NCI-H1105 (cell line): ENCODE measurements at regions not wholly inside any gene's neighbourhood (a gene's known extent, or its start where the extent isn't known, plus 50 kb on each side); places are given as distances from the start of the nearest gene placed in this dataset.
"Not testable (repeated sequence)": the region's sequence is repeated elsewhere in the genome, so short reads cannot be mapped to it uniquely, and the experiment has no call there.

ENCODE experiments used
- DNase-seq: peaks from one replicate; lab custom pipeline; 2025; lab: John Stamatoyannopoulos, UW

DNA sequence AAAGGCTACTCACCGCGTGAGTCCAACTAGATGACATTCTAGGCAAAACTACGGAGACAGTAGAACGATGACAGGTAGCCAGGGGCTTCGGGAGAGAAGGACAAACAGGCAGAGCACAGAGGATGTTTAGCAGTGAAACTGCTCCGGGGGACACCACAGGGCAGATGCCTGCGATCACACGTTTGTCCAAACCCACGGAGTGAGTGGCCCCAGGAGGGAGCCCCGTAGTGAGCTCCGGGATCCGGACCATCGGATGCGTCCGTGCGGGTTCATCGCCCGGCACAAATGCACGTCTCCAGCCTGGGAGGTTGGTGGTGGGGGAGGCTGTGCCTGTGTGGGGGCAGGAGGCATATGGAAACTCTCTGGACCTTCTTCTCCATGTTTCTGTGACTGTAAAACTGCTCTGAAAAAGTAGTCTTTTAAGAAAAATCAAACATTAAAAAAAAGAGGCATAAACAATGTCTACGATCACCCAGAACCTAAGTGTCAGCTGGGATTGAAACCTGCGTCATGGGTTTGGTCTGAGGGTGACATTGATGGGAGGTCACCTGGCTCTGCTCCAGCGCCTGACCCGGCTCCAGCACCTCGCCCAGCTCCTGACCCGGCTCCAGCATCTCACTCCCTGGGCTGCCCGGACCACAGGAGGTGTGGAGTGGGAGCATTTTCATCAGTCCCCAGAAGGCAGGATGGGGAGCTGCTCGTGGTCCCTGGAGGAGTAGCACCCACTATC is 83.0 kb upstream of the CTDP1 start:
- DNase-seq, result no peak

DNA sequence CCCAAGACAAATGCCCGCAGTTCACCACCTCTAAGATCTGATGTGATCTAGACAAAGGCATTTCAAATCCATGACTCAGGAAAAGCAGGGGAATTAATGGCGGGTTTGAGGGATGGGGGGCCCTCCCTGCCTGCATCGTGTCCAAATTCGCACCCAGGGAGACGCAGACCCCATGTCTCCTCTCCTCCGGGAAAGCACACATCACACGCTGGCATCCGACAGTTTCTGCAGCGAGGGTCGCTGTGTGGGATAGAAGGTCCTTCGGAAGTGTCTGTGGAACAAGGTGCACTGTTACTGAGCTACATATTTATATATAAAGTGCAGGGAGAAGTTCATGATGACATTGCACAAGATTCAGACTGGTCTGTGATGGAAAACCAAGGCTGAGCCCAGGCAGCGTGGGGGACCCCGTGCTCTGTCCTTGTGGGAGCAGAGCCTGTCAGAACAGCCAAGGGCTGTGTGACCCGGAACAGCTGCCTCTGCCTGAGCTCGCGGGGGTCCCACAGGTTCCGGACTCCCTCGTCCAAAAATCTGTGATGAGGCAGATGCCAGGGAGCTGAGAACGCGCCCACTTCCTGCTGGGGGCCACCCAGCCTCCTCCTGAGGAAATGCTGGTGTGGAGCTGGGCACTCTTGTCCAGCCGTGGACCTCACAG is 82.3 kb upstream of the CTDP1 start:
- no peak for DNase-seq

DNA sequence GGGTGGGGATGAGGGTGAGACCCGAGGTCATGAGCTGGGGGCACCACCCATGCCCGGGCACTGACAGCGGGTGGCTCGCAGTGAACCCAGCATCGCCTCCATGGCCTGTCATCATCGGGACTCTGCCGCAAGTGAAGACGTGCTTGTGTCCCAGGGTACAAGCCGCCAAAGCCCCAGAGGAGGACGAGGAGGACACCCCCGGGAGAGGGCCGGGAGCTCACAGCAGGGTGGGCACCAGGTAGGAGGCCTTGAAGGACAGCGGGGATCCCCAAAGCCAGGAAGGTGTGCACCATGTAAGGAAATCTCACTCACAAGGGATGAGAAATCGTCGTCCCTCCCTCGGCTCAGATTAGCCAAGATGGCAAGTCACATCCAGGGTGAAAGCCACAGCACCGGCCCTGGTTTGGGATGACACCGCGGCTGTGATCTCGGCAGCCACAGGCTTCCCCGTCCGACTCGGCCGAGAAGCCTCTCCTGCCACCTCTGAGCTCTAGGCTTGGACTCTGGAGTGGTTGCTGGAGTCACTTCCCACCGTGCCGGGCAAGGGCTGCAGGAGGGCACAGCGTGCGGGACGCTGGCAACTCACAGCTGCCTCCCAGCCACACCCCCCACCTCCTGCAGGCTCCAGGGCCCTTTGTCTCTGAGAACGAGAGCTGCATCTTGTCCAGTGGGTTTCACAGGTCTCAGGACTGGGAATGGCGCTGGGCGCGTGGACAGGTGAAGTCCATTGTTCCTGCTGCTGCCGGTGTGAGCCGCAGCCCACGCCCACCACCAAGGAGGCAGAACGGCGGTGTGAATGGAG is 81.6 kb upstream of the CTDP1 start:
- no peak for DNase-seq

DNA sequence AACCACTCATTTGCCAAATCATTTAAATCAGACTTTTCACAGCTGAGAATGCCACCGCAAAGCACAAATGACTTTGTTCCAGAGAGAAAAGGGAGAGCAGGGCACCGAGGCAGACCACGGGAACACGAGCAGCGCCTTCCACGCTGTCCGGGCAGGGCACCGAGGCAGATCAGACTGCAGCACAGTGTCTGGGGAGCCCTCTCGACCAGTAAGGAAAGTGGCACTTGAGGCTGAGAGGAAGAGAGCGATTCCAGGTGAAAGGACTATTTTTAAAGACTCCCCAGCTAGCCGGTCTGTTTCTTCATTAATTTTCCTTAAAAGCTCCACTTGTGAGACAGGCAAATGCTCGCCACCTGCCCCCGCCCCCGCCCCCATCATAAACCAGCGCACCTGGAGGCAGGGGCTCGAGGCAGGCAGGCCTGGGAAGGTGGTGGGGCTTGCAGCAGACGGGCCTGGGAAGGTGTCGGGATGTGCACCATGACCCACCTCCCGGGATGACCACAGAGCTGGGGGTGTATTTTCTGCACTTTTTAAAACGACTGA is 80.9 kb upstream of the CTDP1 start:
- DNase-seq, result no peak

DNA sequence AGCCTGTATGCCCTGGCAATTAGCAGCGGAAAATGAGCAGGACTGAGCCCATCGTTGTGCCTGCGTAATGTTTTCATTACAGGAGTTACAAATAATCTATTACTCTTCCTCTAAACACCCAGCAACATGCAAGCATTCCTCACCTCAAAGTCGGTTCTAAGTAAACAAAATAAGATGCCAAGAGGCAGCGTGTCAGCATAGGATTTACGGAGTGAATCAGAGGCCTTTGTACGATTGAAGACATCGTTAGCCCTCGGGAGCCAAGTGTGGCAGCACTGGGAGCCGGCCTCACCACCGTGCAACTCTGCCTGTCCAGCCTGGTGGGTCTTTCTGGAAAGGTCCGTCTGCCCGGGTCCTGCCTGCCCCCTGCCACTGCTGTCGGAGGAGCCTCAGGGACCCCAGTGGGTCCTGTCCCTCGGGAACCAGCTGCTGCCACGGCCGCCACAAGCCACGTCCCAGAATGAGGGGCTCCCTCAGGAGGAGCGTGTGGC is 80.1 kb upstream of the CTDP1 start:
- DNase-seq, result no peak

DNA sequence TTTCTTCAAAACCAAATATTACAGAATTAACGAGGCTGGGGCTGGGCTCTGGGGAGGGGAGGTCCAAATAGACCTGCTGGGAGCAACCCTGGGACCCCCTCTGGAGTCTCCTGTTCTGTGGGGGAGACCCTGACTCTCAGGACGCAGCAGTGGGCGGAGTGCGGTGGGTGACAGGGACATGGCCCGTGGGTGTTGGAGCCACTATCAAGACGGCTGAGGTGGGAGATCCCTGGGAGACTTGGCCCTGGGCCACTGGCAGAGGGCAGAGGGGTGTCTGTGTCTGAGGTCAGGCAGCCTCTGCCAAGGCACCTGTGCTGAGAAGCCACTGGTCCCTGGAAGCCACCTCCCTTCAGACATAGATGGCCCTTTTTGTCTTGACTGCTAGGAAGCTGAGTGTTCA is 79.5 kb upstream of the CTDP1 start:
- no peak for DNase-seq

DNA sequence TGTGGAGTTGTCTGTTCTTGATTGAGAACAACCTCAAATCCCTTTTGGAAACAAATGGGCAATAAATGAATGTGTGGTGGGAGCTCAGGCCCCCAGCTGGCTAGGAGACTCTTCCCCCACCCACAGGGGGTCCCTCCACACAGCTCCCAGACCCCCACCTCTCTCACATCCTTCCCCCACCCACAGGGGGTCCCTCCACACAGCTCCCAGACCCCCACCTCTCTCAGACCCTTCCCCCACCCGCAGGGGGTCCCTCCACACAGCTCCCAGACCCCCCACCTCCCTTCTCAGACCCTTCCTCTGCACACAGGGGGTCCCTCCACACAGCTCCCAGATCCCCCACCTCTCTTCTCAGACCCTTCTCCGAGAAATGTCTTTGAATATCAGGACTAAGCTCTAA is 79.0 kb upstream of the CTDP1 start:
- no peak for DNase-seq

DNA sequence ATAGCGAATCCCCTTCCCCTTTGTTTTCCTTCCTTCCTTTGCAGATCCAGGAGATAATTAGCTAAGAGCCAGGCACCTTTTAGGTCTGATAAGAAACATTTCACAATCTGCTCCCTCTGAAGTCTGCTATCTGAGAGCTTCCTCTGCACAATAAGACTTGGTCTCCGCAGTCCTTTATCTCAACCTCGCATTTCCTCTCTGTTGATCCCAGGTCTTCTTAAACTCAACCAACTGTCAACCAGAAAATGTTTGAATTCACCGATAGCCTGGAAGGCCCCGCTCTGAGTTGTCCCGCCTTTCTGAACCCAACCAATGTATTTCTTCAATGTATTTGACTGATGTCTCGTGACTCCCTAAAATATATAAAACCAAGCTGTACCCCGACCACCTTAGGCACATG is 78.4 kb upstream of the CTDP1 start:
- no peak for DNase-seq

DNA sequence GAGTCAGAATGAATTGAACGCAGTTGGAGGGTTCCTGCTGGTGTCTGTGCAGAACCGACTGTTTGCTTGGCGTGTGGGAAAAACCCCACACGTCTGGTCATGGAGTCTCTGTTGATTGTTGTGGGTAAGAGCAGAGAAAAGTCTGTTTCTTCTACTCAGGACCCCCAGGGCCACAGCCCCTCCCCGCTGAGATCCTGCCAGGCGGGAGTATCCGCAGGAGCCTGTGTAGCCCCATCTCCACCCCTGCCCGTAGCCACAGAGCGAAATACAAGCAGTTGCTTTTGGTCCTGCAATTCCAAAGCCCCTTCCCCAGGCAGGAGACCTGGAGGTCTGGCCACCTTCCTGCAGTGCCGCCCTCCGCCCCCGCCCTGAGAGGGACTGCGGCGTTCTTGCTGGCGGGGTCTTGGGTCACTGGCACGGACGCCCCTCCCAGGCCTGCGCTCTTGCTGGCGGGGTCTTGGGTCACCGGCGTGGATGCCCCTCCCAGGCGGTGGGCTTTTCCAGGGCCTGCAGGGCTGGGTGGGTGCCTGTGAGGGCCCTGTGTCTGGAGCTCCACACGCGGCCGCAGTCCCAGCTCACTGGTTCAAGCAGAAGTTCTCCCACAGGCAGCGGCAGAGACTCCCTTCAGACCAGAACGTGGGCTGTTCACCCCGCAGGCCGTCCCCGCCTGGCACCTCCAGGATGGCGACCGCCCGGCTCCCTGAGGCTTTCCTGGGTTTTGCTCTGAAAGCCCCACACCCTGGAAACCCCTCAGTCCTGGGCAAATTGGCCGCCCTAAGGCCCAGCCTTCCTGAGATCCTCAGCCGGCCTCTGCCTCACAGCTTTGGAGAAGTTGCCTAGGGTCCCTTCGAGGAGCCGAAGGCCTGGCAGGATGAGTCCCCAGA is 76.0 kb upstream of the CTDP1 start:
- DNase-seq, result no peak

DNA sequence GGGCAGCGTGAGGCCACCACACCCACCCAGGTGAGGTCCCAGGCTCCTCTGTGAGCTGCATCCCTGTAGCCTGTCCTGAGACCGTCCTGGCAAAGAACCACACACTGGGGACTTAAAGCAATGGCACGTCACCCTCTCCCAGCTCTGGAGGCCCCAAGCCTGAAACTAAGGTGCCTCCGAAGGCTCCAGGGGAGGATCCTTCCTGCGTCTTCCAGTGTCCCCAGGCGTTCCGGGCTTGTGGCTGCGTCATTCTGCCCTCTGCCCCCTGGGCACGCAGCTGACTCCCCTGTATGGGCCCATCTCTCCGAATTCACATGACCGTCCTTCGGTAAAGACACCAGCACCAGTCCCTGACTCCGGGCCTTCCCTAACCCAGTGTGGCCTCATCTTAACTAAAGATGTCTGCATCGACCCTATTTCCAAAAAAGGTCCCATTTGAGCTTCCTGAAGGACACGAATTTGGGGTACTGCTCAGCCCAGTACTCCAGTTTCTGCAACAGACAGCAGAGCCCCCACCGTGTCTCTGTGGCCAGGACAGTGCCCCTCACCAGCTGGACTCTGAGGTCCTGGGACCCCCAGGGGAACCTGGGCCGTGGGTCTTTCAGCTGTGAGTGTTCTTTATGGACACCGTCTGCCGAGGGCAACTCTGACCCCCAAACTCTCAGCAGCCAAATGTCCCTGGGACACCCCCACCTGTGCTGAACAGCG is 75.2 kb upstream of the CTDP1 start:
- DNase-seq, result no peak

DNA sequence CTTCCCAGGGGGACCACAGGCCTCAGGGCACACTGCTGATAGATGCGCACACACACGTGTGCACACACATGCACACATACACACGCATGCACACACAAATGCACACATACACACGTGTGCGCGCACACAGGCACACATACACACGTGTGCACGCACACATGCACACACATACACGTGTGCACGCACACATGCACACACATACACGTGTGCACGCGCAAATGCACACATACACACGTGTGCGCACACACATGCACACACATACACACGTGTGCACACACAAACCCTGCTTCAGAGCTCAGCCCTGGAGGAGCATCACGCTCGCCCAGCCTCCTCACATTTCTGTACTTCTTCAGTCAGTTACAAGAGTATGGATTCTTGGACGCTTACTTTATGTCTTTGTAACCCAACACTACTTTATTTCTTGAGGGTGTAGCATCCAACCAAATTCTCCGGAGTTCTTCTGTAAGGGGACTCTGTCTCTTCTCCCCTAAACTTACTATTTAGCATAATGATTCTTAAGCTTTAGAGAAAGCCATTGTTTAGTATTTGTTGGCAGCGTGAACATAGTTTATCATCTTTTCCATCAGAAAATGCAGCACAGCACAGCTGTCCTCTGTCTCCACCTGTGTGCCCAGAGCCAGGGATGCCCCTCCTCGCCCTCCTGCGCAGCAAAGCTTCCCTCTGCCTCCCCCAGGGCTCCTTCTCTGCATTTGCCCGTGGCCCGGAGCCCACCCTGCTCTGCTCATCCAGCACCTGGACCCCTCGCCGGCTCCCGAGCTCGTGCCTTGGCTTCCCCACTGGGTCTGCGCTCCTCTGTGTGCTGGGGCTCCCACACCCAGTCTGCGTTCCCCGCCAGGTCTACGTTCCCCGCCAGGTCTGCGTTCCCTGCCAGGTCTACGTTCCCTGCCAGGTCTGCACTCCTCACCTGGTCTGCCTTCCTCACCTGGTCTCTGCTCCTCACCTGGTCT is 74.4 kb upstream of the CTDP1 start:
- no peak for DNase-seq

DNA sequence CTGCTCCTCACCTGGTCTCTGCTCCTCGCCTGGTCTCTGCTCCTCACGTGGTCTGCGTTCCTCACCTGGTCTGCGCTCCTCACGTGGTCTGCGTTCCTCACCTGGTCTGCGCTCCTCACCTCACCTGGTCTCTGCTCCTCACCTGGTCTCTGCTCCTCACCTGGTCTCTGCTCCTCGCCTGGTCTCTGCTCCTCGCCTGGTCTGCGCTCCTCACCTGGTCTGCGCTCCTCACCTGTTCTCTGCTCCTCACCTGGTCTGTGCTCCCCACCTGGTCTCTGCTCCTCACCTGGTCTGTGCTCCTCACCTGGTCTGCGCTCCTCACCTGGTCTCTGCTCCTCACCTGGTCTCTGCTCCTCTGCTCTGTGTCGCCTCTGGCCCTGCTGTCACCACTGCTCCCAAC is 73.5 kb upstream of the CTDP1 start:
- not testable (repeated sequence) for DNase-seq

DNA sequence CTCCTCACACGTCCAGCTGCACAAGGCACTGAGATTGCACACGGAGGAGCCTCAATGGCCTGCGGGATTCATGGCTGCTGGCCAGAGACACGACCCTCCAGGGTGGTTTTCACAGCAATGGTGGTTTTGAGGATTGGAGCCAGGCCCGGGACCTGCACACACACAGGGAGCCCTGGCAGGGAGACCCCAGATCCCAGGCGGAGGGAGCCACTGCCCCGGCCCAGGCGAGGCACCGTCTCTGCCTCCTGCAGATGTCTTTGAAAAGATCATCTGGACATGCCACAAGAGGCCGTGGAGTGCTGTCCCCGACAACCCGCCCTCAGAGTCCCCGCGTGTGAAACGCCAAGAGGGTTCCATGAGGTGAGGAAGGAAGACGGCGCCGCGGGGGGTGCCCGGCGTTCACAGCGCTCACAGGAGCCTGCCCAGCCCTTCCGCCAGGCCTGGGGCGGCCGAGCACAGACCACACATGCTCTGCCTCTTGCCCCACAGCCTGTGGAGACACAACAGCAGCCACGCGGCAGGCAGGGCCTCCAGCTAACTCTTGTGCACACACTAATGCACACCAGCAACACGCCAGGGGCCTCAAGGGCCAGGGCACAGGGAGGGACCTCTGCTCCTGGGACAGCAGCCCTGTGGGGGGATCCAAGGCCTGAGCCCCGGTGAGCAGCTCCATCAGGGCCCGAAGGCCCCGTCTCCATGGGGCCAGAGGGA is 72.8 kb upstream of the CTDP1 start:
- DNase-seq, result no peak

DNA sequence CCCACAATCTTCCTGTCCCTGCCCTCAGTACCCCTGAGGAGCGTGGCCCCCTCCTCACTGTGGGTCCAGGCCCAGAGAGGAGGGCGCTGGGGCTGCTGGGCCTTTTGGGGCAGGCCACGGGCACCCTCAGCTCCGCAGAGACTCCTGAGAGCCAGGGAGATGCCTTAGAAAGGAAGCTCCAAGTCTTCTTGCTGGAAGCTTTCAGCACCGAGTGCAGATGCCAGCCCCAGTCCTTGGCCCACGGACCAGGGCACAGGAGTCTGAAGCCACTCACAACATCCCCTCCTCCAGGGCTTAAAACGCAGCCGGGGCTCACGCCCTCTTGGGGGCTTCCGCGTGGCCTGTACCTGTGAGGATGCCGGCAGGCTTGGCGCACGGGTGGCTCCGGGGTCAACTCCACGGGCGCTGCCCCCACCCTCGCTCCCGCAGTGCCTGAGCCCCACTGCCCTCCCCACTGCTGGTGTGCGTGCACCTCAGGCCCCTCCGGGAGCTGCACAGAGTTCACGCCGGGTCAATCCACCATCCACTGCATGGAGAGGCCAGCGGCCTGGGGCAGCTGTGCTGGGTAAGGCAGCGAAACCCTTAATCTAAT is 72.1 kb upstream of the CTDP1 start:
- DNase-seq, result no peak

DNA sequence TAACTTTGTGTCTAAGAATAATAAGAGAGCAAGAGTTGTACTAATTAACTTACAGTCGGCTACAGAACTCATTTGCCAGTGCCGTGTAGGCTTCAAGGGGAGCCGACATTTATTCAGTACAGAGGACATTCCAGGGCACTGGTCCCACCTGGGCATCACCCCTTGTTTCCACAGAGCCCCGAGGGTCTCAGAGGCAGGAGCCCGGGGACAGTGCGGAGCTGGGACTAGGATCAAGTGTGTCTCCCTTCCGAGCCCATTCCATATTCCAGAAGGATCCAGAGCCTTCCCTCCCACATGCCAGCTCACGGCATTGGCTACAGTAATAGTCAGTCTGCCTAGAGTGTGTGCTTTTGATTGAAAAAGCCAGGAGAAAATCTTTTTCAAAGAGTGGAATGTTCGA is 71.5 kb upstream of the CTDP1 start:
- no peak for DNase-seq

DNA sequence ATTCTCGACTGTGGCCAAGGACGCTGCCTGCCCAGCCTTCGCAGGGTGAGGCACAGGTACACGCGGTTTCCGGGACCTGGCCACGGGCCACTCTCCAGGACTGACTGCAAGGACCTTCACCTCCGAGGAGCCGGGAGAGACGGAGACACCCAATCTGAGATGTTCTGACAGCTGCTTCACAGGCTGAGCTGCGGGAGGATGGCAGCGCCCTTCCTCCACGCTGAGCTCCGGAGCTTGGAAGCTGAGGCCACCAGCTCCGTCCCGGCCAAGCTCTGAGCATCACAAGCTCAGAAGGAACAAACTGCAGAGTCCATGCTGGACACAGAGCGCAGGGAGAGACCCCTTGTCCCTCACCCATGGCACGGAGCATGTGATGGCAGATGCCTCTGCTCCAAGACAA is 71.1 kb upstream of the CTDP1 start:
- no peak for DNase-seq

DNA sequence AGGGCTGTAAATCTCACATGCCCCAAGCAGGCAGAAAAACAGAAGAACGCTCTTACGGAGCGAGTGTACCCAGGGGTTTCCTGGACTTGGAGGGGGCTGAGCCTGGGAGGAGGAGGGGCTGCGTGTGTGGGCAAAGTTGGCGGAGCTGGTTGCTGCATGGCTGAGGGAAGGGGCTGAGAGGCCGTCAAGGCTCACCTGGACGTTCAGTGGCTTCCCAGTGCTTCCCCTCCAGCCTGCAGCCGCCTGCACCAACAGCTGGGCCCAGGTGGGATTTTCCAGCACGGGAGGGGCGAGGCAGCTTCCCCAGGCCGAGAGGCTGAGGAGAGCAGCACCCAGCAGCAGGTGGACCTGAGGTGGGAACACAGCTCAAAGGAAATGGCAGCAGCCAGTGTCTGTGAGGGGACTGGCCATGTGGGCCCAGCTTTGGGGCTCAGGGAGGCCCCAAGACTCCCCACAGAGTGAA is 70.6 kb upstream of the CTDP1 start:
- no peak for DNase-seq

DNA sequence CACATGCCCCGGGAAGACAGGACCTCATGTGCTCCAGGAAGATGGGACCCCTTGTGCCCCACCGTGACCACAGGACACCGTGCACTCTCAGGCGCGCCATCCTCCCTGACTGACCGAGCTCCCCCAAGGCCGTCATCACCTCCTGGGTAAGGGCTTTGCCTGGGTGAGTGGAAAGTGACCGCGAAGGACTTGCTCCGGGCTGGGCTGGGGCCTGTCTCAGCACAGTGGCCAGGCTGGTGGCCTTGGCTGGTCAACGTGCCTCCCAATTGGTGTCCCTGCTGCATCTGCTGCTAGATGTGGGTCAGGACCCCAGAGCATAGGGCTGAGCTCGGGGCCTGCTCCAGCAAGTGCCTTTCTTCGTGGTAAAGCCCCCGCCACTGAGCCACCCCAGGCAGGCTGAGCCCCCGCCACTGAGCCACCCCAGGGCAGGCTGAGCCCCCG is 69.7 kb upstream of the CTDP1 start:
- DNase-seq, result no peak
